ENCODE measurements at regions not wholly inside any gene's neighbourhood (a gene's known extent, or its start where the extent isn't known, plus 50 kb on each side); places are given as distances from the start of the nearest gene placed in this dataset.

DNA sequence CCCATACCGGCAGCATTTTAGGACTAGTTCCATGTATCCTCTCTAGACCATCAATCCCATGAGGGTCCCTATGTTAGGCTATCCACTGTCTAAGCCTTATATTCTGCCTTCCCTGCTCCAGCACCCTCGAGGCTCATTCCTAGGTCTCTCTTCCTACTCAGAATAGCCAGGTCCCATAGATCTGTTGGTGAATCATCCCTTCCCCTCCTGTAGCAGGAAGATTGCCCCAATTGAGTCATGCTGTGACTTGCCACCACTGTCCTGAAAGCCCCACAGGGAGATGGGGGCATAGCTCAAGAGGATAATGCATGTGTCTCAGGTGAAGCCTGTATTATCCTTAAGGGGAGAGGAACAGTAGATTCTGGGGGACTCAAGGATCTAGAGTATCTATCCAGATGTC lies 143.1 kb upstream of the MOCS1 start:
- TF ChIP-seq, protein P1, sequence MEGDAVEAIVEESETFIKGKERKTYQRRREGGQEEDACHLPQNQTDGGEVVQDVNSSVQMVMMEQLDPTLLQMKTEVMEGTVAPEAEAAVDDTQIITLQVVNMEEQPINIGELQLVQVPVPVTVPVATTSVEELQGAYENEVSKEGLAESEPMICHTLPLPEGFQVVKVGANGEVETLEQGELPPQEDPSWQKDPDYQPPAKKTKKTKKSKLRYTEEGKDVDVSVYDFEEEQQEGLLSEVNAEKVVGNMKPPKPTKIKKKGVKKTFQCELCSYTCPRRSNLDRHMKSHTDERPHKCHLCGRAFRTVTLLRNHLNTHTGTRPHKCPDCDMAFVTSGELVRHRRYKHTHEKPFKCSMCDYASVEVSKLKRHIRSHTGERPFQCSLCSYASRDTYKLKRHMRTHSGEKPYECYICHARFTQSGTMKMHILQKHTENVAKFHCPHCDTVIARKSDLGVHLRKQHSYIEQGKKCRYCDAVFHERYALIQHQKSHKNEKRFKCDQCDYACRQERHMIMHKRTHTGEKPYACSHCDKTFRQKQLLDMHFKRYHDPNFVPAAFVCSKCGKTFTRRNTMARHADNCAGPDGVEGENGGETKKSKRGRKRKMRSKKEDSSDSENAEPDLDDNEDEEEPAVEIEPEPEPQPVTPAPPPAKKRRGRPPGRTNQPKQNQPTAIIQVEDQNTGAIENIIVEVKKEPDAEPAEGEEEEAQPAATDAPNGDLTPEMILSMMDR (IDR thresholded peaks at IDR 0.05; ENCODE audit: unreplicated experiment), result no peak
- Mint-ChIP-seq H3K27ac (ENCODE audit: unreplicated experiment) (no peak overlapping the region), H3K9me3 (ENCODE audit: unreplicated experiment) (no peaks in the 10 kb centered on the region), H3K36me3 (ENCODE audit: low read depth, unreplicated experiment) (no peaks in the 10 kb centered on the region), H3K27me3 (ENCODE audit: unreplicated experiment) (no peaks in the 10 kb centered on the region), H3K4me1 (ENCODE audit: unreplicated experiment) (no peaks in the 10 kb centered on the region), H3K4me3 (ENCODE audit: unreplicated experiment) (no peak overlapping the region)
- DNase-seq (ENCODE audit: low spot score), result no peak

DNA sequence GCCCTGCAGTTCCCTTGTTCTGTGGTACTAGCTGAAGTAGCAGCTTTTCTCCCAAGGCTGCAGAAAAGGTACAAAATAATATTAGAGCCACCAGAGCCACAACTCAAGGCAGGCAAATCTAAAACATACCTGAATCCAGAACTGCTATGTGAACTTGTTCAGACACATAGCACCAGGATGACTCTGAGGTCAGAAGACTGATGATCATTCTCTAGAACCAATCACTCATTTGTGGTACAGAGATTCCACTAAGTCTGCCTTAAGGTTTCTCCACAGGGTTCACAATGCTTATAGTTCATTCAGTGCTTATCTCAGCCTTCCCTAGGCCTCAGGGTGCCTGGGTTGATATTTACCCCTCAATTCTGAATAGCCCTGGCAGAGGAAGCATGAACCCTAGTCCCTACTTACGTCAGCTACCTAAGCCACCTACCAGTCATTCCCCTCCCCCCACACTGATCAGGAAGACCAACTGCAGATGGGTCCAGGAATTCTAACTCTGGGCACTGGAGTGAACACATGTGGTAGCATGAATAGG lies 140.9 kb upstream of the MOCS1 start:
- H3K4me1 Mint-ChIP-seq (ENCODE audit: unreplicated experiment), result no peaks in the 10 kb centered on the region
- H3K27ac Mint-ChIP-seq (ENCODE audit: unreplicated experiment), result no peak overlapping the region
- no peak overlapping the region for H3K4me3 Mint-ChIP-seq (ENCODE audit: unreplicated experiment)
- no peaks in the 10 kb centered on the region for H3K9me3 Mint-ChIP-seq (ENCODE audit: unreplicated experiment)
- TF ChIP-seq, protein P1 (IDR thresholded peaks at IDR 0.05; ENCODE audit: unreplicated experiment), result no peak
- DNase-seq (ENCODE audit: low spot score), result no peak
- H3K36me3 Mint-ChIP-seq (ENCODE audit: low read depth, unreplicated experiment), result no peaks in the 10 kb centered on the region
- H3K27me3 Mint-ChIP-seq (ENCODE audit: unreplicated experiment), result no peaks in the 10 kb centered on the region

DNA sequence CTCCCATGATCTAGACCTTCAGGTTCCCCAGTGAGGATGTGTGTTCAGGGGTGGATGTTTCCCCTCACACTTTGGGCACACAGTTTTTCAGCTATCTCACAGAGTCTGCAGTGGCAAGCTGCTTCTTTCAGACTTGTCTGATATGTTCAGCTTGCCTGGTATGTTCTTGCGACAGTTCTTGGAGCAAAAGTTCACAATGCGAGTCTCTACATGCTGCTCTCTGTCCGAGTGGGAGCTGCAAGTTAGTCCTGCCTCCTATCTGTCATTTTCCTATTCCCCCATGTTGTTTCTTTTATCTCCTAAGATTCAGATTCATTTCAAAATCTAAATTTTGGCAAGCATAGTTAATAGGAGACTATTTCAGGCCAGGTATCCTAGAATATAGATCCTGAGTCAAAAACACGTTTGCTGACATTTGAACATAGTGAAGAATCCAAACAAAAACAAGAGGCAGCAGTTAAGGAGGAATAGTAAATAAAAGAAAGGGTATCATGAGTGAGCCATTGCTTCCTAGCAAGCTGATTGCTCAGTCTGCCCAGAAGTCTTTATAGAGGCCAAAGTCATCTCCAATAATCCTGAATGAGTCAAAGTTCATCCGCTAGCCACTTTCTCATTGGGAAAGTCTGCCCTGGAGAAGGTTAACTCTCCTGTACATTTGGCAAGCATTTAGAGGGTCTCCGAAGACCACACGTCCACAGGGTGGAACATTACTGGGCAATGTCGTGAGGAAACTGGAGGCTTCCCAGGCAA lies 140.2 kb upstream of the MOCS1 start:
- H3K4me3 Mint-ChIP-seq (ENCODE audit: unreplicated experiment), result no peak overlapping the region
- no peaks in the 10 kb centered on the region for H3K9me3 Mint-ChIP-seq (ENCODE audit: unreplicated experiment)
- TF ChIP-seq, protein P1 (IDR thresholded peaks at IDR 0.05; ENCODE audit: unreplicated experiment), result no peak
- no peaks in the 10 kb centered on the region for H3K36me3 Mint-ChIP-seq (ENCODE audit: low read depth, unreplicated experiment)
- DNase-seq (ENCODE audit: low spot score), result no peak
- H3K4me1 Mint-ChIP-seq (ENCODE audit: unreplicated experiment), result peaks cover under 1% of the 10 kb centered on the region
- no peak overlapping the region for H3K27ac Mint-ChIP-seq (ENCODE audit: unreplicated experiment)
- H3K27me3 Mint-ChIP-seq (ENCODE audit: unreplicated experiment), result no peaks in the 10 kb centered on the region

DNA sequence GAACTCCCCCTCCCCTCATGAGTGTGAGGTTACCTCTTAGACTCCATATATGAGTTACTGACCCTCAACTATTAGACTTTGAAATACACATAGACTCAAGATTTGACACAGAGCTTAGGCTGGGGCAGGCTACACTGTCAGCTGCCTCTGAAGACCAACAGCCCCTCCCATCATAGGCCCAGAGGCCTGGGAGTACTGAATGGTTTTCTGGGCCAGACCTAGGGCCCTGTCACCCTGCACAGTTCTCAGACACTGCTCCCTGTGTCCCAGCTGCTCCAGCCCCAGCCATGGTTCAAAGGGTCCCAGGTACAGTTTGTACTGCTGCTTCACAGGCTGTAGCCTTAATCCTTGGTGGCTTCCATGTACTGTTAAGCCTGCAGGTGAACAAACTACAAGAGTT lies 132.1 kb upstream of the MOCS1 start:
- TF ChIP-seq, protein P1 (IDR thresholded peaks at IDR 0.05; ENCODE audit: unreplicated experiment), result no peak
- Mint-ChIP-seq H3K27me3 (ENCODE audit: unreplicated experiment) (no peaks in the 10 kb centered on the region), H3K4me1 (ENCODE audit: unreplicated experiment) (peaks cover 11% of the 10 kb centered on the region), H3K27ac (ENCODE audit: unreplicated experiment) (no peak overlapping the region), H3K36me3 (ENCODE audit: low read depth, unreplicated experiment) (no peaks in the 10 kb centered on the region), H3K9me3 (ENCODE audit: unreplicated experiment) (no peaks in the 10 kb centered on the region), H3K4me3 (ENCODE audit: unreplicated experiment) (no peak overlapping the region)
- no peak for DNase-seq (ENCODE audit: low spot score)

DNA sequence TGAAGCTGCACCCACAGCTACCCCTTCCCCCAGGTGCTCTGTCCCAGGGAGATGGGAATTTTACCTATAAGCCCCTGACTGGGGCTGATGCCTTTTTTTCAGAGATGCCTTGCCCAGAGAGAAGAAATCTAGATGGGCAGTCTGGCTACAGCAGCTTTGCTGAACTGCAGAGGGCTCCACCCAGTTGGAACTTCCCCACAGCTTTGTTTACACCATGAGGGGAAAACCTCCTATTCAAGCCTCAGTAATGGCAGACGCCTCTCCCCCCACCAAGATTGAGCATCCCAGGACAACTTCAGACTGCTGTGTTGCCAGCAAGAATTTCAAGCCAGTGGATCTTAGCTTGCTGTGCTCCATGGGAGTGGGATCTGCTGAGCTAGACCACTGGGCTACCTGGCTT lies 122.6 kb upstream of the MOCS1 start:
- TF ChIP-seq, protein P1 (IDR thresholded peaks at IDR 0.05; ENCODE audit: unreplicated experiment), result no peak
- H3K4me1 Mint-ChIP-seq (ENCODE audit: unreplicated experiment), result no peaks in the 10 kb centered on the region
- peaks cover 3% of the 10 kb centered on the region for H3K27me3 Mint-ChIP-seq (ENCODE audit: unreplicated experiment)
- no peak overlapping the region for H3K4me3 Mint-ChIP-seq (ENCODE audit: unreplicated experiment)
- no peak for DNase-seq (ENCODE audit: low spot score)
- H3K36me3 Mint-ChIP-seq (ENCODE audit: low read depth, unreplicated experiment), result no peaks in the 10 kb centered on the region
- H3K27ac Mint-ChIP-seq (ENCODE audit: unreplicated experiment), result no peak overlapping the region
- H3K9me3 Mint-ChIP-seq (ENCODE audit: unreplicated experiment), result no peaks in the 10 kb centered on the region
